NCI-H524 (cell line): ENCODE measurements at regions not wholly inside any gene's neighbourhood (a gene's known extent, or its start where the extent isn't known, plus 50 kb on each side); places are given as distances from the start of the nearest gene placed in this dataset.
"Not testable (repeated sequence)": the region's sequence is repeated elsewhere in the genome, so short reads cannot be mapped to it uniquely, and the experiment has no call there.

ENCODE experiments used
- DNase-seq, 2 experiments: peaks; one replicate each; lab custom pipeline; 2025; lab: John Stamatoyannopoulos, UW

DNA sequence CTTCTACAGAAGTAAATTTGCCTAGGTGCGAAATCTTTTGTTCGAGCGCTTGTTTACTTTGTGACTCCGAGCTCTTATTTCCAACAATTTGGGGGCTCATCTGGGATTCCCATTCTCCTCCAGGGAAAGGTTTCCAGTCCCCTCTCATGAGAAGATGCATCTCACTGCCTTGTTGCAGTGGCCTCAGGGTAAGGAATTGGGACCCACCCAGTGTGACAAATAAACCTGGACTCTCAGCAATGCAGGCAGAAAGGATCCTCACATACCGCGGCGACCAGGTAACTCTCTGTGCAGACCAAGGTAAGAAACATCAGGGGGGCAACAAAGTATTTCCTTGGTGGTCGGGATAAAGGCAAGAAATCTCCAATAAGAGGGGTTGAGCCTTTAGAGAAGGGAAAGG is 1169.3 kb downstream of the DSC3 start:
- DNase-seq = no peak

DNA sequence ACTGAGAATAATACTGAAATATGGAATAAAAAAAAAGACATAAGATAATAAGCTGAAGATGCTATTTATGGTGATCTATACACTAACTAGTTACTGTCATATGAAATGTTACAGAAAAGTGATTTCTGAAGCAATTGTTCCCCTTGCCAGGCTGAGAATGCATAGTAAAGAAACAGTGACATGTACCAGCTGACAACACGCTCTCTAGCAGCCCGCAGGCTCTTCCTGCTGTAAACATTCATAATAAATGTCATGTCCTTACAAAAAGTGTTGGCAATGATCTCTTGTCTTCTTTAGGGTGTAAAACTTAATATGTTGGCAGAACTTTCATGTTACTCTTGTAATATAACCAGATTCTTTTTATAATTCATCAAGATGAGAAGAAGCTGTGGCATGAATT is 1171.3 kb downstream of the DSC3 start:
- DNase-seq = no peak

DNA sequence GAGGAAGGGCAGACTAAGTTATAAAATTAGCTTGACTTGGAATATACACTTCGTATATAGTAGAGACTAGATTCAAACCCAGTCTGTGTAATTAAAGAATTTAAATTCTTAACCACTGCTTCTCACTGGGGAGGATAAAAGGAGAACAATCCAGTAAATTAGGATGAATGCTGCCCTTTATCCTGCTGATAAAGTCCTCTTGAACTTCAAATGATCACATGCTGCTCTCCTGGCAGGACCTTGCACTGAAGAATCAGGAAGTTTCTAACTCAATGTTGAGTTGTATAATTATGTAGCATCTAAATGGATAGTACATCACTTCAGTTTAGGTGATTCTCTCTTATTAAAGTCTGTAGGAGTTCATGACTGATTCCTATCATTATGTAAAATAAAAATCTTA is 1179.7 kb downstream of the DSC3 start:
- DNase-seq = no peak

DNA sequence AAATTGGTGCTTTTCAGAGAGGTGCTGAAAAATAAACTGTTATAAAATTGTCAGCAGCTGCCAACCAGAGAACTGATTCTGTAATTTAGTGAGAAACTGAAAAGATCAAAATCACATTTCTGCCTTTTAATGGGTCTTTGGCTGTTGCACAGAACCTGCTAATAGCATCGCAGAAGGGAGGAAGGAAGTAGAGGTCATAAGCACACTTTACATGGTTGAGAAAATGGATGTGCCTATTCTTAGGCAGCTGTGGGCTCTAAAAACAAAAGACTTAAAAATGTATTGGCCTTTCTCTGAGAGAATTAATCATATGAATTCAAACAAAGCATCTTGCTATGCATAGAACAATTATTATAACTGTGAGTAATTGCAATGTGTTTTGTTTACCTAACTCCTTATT is 1186.9 kb downstream of the DSC3 start:
- no peak for DNase-seq

DNA sequence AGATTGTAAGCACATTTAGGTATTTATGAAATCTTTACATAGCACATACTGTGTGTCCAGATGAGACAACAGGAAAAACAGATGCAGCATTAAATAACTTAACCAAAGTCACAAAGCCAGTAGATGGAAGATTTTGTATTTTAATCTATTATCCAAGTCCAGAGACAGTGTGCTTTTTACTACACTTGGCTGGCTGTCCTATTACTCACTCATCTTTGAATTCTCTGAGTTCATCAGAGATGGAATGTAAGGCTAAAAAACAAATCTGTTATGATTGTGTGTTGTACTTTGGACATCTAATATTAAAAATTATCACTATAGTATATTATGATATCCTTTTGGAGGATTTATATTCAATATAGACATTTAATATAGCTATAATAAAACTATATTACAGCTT is 1189.4 kb downstream of the DSC3 start:
- no peak for DNase-seq

DNA sequence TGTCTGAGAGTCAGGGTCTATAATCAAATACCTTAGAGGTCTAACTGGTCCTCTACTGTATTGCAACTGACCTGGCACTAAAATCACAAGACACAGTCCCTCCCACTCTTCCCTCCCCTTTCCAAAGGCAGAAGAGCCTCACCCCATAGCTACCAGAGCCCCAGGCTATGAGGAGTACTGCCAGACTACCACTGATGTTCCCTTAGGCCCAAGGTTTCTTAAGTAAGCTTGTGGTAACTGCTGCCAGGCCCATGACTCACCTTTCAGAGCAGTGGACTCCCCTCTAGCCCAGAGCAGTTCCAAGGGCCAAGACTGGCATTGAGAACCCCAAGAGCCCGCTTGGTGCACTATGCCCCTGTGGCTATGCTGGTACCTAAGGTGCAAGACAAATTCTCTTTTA is 1193.4 kb downstream of the DSC3 start:
- DNase-seq = no peak

DNA sequence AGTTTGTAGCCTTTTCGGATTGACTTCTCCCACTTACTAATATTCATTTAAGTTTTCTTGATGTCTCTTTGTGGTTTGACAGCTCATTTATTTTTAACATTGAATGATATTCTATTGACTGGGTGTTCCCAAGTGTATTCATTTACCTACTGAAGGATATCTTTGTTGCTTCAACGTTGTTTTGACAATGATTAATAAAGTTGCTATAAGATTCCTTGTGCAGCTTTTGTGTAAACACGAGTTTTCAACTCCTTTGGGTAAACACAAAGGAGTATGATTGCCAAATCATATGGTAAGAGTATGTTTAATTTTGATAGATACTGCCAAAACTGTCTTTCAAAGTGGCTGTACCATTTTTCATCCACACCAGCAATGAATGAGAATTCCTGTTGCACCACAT is 1200.9 kb downstream of the DSC3 start:
- no peak for DNase-seq

DNA sequence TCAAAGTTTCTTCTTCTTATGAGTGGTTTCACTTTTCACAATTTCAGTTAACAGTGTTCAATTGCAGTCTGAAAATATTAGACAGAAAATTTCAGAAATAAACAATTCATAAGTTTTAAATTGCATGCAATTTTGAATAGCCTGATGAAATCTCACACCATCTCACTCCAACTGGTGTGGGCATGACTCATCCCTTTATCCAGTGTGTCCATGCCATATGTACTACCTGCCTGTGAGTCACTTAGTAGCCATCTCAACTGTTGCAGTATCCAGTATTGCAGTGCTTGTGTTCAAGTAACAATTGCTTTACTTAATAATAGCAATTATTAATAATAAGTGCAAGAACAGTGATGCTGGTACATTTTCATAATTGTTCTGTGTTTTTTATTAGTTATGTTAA is 1202.5 kb downstream of the DSC3 start:
- peak in 1 of 2 experiments; percentile 41 for DNase-seq

DNA sequence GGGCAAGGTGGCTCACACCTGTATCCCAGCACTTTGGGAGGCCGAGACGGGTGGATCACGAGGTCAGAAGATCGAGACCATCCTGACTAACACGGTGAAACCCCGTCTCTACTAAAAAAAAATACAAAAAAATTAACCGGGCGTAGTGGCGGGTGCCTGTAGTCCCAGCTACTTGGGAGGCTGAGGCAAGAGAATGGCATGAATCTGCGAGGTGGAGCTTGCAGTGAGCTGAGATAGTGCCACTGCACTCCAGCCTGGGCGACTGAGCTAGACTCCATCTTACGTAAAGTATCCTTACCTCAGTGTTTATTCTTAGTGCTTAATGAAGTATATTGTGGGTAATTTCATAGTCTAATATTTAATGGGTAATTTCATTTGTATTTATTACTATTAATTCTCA is 1203.6 kb downstream of the DSC3 start:
- DNase-seq = not testable (repeated sequence)

DNA sequence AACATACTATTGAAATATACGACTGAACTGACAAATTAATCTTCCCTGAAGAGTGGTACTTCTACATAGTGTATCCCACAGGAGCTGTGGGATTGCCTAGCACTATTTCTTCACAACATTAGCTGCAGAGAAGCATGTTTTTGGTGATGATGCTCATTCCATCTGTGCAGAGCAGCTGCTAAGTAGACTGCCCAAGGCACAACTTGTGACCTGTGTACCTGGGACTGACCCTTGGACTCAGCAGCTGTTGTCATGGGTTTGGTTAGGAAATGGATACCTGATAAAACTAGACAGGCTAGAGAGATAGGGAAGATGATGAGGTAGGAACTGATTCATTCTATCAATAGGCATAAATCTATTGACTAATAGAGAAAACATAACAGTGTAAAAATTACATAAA is 1204.0 kb downstream of the DSC3 start:
- peak in 1 of 2 experiments; percentile 1 for DNase-seq

DNA sequence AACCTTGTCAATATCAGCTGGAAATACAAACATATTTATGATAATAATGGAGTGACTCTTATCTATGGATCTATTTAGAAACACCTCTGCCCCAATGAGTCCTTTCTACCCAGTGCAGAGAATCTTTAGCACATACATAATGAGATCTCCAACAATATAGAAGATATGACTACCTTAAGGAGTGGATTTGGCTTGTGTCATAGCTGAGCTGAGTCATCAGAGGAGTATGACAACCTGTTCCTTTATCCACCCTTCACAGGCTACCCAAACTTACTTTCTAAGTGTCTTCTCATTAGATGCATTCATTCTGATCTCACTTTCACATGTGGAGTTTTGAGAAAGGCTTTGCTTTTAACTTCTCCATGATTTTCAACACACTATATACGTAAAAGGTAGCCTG is 1218.9 kb downstream of the DSC3 start:
- DNase-seq = no peak

DNA sequence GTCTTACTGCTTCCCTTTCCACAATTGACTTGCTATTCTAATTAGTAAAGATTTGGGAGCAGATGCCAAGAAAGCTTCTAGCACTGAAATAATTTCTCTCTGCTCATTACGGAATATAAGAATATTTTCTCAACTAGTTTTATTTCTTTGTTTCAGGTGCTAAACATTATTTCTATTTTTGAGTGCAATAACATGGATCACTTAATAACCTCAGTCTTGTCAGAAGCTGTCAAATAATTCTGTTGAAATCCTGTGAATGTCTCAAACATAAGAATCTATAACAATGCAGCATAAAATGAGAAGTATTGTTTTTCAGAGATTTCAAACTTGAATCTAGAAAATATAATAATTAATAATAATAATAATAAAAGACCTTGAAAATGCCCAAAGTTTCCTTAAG is 1221.0 kb downstream of the DSC3 start:
- DNase-seq = no peak

DNA sequence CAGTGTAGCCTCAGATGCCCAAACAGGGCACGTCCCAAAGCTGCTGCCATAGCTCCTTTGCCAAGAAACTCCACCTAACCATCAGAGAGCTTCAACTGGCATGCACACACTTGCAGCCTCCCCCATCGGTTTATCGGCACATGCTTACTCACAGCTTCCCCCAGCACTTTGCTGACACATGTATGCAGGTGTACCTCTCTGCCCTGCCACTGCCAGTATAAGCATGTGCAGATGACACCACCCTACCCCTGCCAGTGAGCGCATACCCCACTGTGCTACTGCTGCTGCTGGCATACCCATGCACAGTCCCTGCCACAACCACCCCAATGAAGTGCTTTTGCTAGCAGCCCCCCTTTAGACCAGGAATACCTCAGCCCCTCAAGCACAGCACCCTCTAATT is 1231.0 kb downstream of the DSC3 start:
- no peak for DNase-seq

DNA sequence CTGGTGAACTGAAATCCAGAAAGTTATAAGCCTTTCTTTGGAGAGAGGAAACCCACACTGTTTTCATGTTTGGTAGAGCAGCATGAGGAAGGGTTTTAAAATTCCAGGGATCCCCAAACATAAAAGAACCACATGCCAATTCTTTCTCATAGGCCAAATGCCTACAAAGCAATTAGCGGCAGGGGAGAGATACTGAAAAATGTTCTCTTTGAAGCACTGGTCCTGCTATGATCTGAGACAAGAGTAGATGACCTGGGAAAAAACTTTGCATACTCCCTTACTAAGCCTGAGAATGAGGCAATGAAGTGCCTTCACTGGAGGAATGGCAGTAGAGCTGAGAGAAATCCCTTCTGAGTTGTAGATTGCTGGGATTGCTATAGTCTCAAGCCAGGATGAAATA is 1261.7 kb downstream of the DSC3 start:
- DNase-seq = no peak

DNA sequence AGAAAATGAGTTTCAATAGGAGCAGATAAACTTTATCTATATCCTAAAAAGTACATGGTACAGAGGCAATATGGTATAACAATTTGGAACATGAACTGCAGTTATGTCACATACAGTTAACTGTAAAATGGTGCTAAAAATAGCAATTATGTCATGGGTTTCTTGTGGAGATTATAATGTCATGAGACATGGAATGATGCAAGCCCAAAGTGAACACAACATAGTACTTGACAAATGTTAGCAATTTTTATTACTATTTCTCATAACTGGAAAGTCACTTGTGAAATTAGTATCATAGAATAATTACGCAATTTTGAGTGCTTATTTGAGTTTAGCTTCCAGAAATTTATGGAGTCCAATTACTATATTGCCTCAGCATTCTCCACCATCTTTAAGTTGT is 1263.4 kb downstream of the DSC3 start:
- DNase-seq = no peak

DNA sequence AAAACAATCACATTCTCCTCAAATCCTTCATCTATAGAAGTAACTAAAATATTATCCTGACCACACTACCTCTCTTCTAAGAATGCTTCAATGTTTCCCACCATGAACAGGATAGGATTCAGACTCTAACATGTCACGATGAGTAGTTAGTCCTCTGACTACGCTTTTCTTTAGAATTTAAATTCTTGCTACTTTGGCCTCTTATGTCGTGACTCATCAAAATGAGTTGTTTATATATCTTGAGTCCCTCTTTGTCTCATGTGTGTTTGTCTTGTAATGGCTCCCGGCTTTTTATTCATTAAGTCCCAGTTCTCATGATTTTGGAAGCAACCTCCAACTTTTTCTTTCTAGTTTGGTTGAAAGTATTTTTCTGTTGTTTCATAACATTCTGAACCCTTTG is 1289.2 kb downstream of the DSC3 start:
- DNase-seq = no peak

DNA sequence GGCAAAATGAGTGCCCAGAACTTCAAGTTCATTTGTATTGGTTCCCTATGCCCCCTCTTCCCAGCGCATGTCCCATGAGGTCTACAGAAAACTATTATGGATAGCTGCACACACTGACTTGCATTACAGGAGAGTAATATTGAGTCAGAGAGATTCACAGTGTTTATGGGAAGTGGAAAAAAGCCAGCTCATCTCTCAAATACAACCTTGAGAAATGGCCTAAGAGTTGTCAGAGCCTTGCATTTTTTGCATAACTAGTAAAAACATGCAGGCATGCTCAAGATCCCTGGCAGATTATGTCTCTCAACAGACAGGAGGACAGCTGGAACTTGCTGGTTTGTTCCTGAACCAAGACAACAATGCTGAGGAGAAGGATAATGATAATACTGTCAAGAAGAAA is 1292.8 kb downstream of the DSC3 start:
- no peak for DNase-seq

DNA sequence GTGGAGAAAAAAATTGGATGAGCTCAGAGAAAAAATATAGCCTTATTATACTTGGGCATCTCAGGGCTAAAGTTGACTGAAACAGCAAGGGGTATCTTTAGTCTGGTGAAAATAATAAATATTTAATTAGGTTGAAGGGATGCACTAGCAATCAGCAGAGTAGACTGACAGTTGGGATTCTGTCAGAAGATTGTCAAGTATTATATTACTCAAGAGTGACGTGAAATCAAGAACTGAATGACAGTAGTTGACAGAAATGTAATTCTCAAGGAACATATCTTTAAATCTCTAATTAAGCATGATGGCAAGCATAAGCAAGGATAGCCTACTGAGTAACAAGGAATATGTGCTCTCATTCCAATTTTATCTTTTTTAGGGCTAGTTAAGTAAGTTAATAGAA is 1301.1 kb downstream of the DSC3 start:
- no peak for DNase-seq

DNA sequence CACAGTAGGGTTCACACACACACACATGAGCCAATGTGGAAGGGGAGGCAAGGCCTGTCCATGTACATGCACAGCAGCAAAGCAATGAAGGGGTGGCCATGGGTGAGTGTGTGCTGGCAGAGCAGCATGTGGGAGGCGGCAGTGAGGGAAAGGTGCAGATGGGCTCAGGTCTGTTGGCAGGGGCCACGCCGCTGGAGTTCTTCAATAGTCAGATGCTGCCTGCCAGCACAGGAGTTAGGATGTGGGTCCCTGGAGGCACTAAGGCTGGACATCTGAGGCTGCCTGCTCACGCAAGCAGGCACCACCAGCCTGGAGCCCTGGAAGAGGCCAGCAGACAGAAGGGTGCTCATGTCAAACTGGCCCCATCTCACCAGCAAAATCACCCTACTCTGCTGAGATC is 1304.9 kb downstream of the DSC3 start:
- DNase-seq = no peak

DNA sequence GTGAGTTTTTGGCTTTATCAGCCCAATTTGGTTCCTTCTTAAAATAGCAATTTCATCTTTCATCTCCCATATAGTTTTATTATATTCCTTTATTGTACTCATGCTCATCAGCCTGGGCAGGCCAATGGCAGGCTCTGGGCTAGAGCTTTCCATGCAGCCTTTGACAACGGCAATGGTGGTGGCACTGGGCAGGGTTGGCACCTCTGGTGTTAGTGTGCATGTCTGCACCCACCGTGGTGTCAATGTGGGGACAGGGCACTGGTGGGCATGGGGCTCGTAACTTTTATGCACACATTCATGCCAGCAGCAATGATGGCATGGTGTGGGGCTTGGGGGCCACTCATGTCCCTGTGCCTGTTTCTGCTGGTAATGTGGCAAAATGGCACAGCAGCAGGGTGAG is 1305.4 kb downstream of the DSC3 start:
- DNase-seq = no peak

DNA sequence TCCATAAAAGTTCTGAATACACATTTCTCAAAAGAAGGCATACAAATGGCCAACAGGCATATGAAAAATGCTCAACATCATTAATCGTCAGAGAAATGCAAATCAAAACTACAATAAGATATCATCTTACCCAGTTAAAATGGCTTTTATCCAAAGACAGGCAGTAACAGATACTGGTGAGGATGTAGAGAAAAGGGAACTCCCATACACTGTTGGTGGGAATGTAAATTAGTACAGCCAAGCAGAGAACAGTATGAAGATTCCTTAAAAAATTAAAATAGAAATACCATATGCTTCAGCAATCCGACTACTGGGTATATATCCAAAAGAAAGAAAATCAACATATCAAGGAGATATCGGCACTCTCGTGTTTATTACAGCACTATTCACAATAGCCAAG is 1312.5 kb downstream of the DSC3 start:
- no peak for DNase-seq

DNA sequence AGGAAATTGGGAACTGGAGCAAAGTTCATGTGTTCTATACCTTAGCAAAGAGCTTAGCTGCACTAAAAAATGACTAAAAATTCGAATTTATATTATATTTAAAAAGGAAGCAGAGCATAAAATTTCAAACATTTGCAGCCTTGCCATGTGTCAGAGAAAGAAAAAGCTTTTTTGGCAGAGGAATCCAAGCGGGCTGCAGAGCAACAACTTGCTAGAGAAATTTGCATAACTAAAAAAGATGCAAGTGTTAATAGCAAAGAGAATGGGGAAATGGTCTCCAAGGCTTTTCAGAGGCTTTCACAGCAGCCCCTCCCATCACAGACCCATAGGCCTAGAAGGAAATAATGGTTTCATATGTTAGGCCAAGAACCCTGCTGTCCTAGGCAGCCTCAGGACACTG is 1315.9 kb downstream of the DSC3 start:
- no peak for DNase-seq

DNA sequence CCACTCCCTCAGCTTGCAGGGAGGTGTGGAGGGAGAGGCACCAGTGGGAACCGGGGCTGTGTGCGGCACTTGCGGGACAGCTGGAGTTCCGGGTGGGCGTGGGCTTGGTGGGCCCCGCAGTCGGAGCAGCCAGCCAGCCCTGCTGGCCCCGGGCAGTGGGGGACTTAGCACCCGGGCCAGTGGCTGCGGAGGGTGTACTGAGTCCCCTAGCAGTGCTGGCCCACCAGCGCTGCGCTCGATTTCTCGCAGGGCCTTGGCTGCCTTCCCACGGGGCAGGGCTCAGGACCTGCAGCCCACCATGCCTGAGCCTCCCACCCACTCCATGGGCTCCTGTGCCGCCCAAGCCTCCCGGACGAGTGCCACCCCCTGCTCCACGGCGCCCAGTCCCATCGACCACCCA is 1319.1 kb downstream of the DSC3 start:
- DNase-seq = not testable (repeated sequence)

DNA sequence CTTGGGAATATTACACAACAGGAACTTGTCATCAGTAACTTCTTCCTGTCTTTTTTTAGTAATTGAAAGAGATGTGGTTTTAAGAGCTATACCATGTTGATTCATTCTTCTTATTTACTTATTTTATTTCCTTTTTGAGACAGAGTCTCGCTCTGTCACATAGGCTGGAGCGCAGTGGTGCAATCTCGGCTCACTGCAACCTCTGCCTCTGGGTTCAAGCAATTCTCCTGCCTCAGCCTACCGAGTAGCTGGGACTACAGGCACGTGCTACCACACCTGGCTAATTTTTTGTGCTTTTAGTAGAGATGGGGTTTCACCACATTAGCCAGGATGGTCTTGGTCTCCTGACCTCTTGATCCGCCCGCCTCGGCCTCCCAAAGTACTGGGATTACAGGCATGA is 1326.6 kb downstream of the DSC3 start:
- not testable (repeated sequence) for DNase-seq

DNA sequence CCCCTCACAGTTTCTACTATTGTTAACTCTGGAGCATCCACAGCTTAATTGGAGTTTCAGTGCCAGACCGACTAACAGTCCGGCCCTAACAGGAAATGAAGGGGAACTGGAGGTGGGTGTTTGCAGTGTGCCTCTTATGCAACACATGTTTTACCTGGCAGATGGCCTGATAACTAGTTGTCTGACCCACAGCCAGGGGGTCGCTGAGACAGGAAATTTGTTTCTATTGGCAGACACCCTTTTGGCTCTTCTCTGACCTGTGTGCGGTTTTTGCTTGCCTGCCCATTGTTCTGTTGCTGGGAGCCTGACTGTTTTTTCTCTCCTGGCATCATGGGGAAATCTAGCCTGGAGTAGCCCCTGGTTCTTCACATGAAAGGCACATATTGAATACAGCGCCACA is 1329.8 kb downstream of the DSC3 start:
- DNase-seq = no peak
